Stimulated activated CD8-positive, alpha-beta memory T cell treated with anti-CD3 and anti-CD28 coated beads, Interleukin-4, amount 100 ng/mL, for 48 hours (primary cell): ENCODE measurements at regions not wholly inside any gene's neighbourhood (a gene's known extent, or its start where the extent isn't known, plus 50 kb on each side); places are given as distances from the start of the nearest gene placed in this dataset.

Experiments
- DNase-seq: peaks from one replicate; pipeline ENCODE4 v3.0.0-alpha.2; 2020

GRCh38 chr7:21160401-21160800 lies 267.5 kb upstream of the SP4 start:
- no peak for DNase-seq

- no peak for DNase-seq
Measured at GRCh38 chr7:21167942-21168341, 259.9 kb upstream of the SP4 start.

GRCh38 chr7:21169667-21170580 lies 258.0 kb upstream of the SP4 start:
- no peak for DNase-seq

- no peak for DNase-seq
Measured at GRCh38 chr7:21172800-21173199, 255.1 kb upstream of the SP4 start.

- no peak for DNase-seq
Measured at GRCh38 chr7:21173436-21173835, 254.4 kb upstream of the SP4 start.

- DNase-seq: no peak
Measured at GRCh38 chr7:21175714-21176113, 252.2 kb upstream of the SP4 start.

GRCh38 chr7:21184942-21185652 lies 242.8 kb upstream of the SP4 start:
- no peak for DNase-seq

- no peak for DNase-seq
Measured at GRCh38 chr7:21185653-21186265, 242.1 kb upstream of the SP4 start.

GRCh38 chr7:21191321-21192073 lies 236.4 kb upstream of the SP4 start:
- no peak for DNase-seq

- DNase-seq: no peak
Measured at GRCh38 chr7:21192657-21193056, 235.2 kb upstream of the SP4 start.

GRCh38 chr7:21193895-21194294 lies 234.0 kb upstream of the SP4 start:
- no peak for DNase-seq

- DNase-seq: no peak
Measured at GRCh38 chr7:21194936-21195335, 232.9 kb upstream of the SP4 start.

- DNase-seq: no peak
Measured at GRCh38 chr7:21198921-21199320, 229.0 kb upstream of the SP4 start.

- DNase-seq: no peak
Measured at GRCh38 chr7:21200503-21200902, 227.4 kb upstream of the SP4 start.

GRCh38 chr7:21214657-21215056 lies 213.2 kb upstream of the SP4 start:
- no peak for DNase-seq

GRCh38 chr7:21215307-21215706 lies 212.6 kb upstream of the SP4 start:
- DNase-seq: no peak

GRCh38 chr7:21217365-21217764 lies 210.5 kb upstream of the SP4 start:
- no peak for DNase-seq

- DNase-seq: no peak
Measured at GRCh38 chr7:21218155-21218554, 209.7 kb upstream of the SP4 start.

- DNase-seq: no peak
Measured at GRCh38 chr7:21221130-21221529, 206.8 kb upstream of the SP4 start.

- DNase-seq: no peak
Measured at GRCh38 chr7:21238400-21239116, 189.3 kb upstream of the SP4 start.

GRCh38 chr7:21243265-21243664 lies 184.6 kb upstream of the SP4 start:
- no peak for DNase-seq

GRCh38 chr7:21251151-21251800 lies 176.6 kb upstream of the SP4 start:
- no peak for DNase-seq
